ENCODE measurements at regions not wholly inside any gene's neighbourhood (a gene's known extent, or its start where the extent isn't known, plus 50 kb on each side); places are given as distances from the start of the nearest gene placed in this dataset.

- DNase-seq (ENCODE audit: low read depth) = no peak
- TF ChIP-seq, protein P1, sequence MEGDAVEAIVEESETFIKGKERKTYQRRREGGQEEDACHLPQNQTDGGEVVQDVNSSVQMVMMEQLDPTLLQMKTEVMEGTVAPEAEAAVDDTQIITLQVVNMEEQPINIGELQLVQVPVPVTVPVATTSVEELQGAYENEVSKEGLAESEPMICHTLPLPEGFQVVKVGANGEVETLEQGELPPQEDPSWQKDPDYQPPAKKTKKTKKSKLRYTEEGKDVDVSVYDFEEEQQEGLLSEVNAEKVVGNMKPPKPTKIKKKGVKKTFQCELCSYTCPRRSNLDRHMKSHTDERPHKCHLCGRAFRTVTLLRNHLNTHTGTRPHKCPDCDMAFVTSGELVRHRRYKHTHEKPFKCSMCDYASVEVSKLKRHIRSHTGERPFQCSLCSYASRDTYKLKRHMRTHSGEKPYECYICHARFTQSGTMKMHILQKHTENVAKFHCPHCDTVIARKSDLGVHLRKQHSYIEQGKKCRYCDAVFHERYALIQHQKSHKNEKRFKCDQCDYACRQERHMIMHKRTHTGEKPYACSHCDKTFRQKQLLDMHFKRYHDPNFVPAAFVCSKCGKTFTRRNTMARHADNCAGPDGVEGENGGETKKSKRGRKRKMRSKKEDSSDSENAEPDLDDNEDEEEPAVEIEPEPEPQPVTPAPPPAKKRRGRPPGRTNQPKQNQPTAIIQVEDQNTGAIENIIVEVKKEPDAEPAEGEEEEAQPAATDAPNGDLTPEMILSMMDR (conservative IDR thresholded peaks at IDR 0.05; ENCODE audit: low read depth, low read length) = no peak
- H3K4me3 ChIP-seq (ENCODE audit: low read depth, low read length) = no peak overlapping the region
Measured at GRCh38 chr15:25930931-25931330, 67.8 kb upstream of the ATP10A start.
